ENCODE measurements at regions not wholly inside any gene's neighbourhood (a gene's known extent, or its start where the extent isn't known, plus 50 kb on each side); places are given as distances from the start of the nearest gene placed in this dataset.
"Not testable (repeated sequence)": the region's sequence is repeated elsewhere in the genome, so short reads cannot be mapped to it uniquely, and the experiment has no call there.

DNA sequence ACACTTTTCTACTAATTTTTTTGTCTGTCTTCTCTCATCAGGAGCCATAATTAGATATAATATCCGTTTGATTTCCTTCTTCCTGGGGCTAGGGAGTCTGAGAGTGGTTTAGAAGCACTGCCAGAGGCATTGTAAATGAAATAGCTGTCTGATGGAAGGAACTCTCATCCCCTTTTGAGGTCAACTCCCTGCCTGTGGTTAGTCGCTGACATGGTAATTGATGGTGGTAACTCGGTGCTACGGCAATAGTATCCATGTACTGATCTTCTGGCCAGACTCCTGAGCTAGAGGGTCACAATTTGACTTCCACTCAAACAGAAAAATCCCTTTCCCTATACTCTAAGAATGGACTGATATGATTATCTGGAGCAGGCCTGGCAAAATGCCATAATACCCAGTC, 108.1 kb upstream of the TRPC5 start (continued):
- TF ChIP-seq ZZZ3 (IDR thresholded peaks at IDR 0.05; ENCODE audit: control insufficient read depth, insufficient read length, low read depth) (no peak), STAT1 (conservative IDR thresholded peaks at IDR 0.05) (no peak), BHLHE40 (IDR thresholded peaks at IDR 0.05; ENCODE audit: borderline replicate concordance in 1 of 2, low read depth in 2 of 2, low read length in 1 of 2) (no peak), RAD51 (IDR thresholded peaks at IDR 0.05) (no peak), EZH2 (IDR thresholded peaks at IDR 0.05; ENCODE audit: borderline replicate concordance, control insufficient read depth, low read depth, low read length) (no peak), SP1 (IDR thresholded peaks at IDR 0.05; ENCODE audit: low read depth, low read length) (no peak)
- TF ChIP-seq, protein P1, sequence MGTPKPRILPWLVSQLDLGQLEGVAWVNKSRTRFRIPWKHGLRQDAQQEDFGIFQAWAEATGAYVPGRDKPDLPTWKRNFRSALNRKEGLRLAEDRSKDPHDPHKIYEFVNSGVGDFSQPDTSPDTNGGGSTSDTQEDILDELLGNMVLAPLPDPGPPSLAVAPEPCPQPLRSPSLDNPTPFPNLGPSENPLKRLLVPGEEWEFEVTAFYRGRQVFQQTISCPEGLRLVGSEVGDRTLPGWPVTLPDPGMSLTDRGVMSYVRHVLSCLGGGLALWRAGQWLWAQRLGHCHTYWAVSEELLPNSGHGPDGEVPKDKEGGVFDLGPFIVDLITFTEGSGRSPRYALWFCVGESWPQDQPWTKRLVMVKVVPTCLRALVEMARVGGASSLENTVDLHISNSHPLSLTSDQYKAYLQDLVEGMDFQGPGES (IDR thresholded peaks at IDR 0.05) = no peak
- TF ChIP-seq, protein P2, sequence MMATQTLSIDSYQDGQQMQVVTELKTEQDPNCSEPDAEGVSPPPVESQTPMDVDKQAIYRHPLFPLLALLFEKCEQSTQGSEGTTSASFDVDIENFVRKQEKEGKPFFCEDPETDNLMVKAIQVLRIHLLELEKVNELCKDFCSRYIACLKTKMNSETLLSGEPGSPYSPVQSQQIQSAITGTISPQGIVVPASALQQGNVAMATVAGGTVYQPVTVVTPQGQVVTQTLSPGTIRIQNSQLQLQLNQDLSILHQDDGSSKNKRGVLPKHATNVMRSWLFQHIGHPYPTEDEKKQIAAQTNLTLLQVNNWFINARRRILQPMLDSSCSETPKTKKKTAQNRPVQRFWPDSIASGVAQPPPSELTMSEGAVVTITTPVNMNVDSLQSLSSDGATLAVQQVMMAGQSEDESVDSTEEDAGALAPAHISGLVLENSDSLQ (IDR thresholded peaks at IDR 0.05) = no peak

DNA sequence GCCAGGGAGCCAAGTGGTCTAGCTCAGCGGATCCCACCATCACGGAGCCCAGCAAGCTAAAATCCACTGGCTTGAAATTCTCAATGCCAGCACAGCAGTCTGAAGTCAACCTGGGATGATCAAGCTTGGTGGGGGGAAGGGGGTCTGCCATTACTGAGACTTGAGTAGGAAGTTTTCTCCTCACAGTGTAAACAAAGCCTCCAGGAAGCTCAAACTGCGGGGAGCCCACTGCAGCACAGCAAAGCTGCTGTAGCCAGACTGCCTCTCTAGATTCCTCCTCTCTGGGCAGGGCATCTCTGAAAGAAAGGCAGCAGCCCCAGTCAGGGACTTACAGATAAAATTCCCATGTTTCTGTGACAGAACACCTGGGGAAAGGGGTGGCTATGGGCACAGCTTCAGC, 98.8 kb upstream of the TRPC5 start:
- 44% methylated on average over 3 of the region's 3 CpGs for WGBS (ENCODE audit: insufficient coverage, insufficient replicate concordance, low lambda C conversion rate, missing lambda C conversion rate)
- H3K9ac ChIP-seq (ENCODE audit: control insufficient read depth, insufficient read depth, low read length); ATAC-seq; H3K4me2 ChIP-seq (ENCODE audit: control insufficient read depth, insufficient read depth); BruUV-seq (replicated peaks); in situ Hi-C loops (cut with MboI); H3K27ac ChIP-seq (ENCODE audit: control insufficient read depth, insufficient read depth); SMC1A ChIA-PET (ENCODE audit: uncharacterized antibody, unreplicated experiment); DNase-seq (ENCODE audit: low read depth, low spot score); intact Hi-C loops (cut with micrococcal nuclease; ENCODE audit: unreplicated experiment); H3K36me3 ChIP-seq (ENCODE audit: control insufficient read depth in 2 of 2, insufficient read depth in 2 of 2, low read length in 1 of 2); H3K27me3 ChIP-seq (replicated peaks in 1 of 2; ENCODE audit: control insufficient read depth in 2 of 2, insufficient read depth in 2 of 2, low read length in 1 of 2); H3K79me2 ChIP-seq (ENCODE audit: control insufficient read depth, insufficient read depth, low read length); CTCF ChIA-PET; H2AFZ ChIP-seq (ENCODE audit: control insufficient read depth, low read depth, low read length); RAD21 ChIA-PET (ENCODE audit: unreplicated experiment); H3K4me3 ChIP-seq; H3K9me3 ChIP-seq (replicated peaks; ENCODE audit: control insufficient read depth, insufficient read depth, low read length); H3K4me1 ChIP-seq (ENCODE audit: control insufficient read depth, insufficient read depth, low read length); POLR2A ChIA-PET; FAIRE-seq; H4K20me1 ChIP-seq (ENCODE audit: control insufficient read depth, insufficient read depth): not testable (repeated sequence)

Measured in GM12878 (cell line).